ENCODE measurements at regions not wholly inside any gene's neighbourhood (a gene's known extent, or its start where the extent isn't known, plus 50 kb on each side); places are given as distances from the start of the nearest gene placed in this dataset.
"Not testable (repeated sequence)": the region's sequence is repeated elsewhere in the genome, so short reads cannot be mapped to it uniquely, and the experiment has no call there.

DNA sequence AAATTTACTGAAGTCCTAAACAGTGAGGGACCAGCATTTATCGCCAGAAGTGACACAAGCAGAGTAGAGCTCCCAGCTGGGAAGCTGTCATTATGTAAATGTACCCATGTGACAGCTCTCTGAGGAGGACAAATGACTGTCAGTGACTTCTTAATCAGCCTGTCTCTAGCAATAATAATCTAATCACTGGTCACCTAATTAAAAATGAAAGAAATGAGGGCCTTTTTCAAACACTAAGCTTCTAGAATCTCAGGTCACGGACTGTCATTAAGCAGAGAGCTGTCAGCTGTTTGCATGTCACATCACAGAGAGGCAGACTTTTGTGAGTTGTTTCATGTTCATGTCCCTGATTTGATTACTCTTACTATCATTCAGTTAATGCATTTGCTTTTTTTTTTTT lies 77.9 kb upstream of the FBXL17 start:
- no peaks in the 10 kb centered on the region for H3K4me1 ChIP-seq (ENCODE audit: control insufficient read depth, low read length)
- H3K4me3 ChIP-seq (ENCODE audit: low read length): no peak overlapping the region
- no peaks in the 10 kb centered on the region for H3K36me3 ChIP-seq (ENCODE audit: control insufficient read depth, low read length)
- no peaks in the 10 kb centered on the region for H3K27me3 ChIP-seq (ENCODE audit: control insufficient read depth, low read length)
- no peaks in the 10 kb centered on the region for H3K9me2 ChIP-seq (replicated peaks; ENCODE audit: control insufficient read depth, low read length)
- no peaks in the 10 kb centered on the region for H3F3A ChIP-seq (ENCODE audit: control insufficient read depth, insufficient read depth)
- no peaks in the 10 kb centered on the region for H3K9me3 ChIP-seq (ENCODE audit: control insufficient read depth, insufficient read depth, low read length)
- H3K27ac ChIP-seq (ENCODE audit: low read depth, low read length): no peak overlapping the region
- no peak for TF ChIP-seq EZH2phosphoT487 (IDR thresholded peaks at IDR 0.05; ENCODE audit: borderline replicate concordance, low read length)
- TF ChIP-seq, protein P1, sequence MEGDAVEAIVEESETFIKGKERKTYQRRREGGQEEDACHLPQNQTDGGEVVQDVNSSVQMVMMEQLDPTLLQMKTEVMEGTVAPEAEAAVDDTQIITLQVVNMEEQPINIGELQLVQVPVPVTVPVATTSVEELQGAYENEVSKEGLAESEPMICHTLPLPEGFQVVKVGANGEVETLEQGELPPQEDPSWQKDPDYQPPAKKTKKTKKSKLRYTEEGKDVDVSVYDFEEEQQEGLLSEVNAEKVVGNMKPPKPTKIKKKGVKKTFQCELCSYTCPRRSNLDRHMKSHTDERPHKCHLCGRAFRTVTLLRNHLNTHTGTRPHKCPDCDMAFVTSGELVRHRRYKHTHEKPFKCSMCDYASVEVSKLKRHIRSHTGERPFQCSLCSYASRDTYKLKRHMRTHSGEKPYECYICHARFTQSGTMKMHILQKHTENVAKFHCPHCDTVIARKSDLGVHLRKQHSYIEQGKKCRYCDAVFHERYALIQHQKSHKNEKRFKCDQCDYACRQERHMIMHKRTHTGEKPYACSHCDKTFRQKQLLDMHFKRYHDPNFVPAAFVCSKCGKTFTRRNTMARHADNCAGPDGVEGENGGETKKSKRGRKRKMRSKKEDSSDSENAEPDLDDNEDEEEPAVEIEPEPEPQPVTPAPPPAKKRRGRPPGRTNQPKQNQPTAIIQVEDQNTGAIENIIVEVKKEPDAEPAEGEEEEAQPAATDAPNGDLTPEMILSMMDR (IDR thresholded peaks at IDR 0.05; ENCODE audit: low read depth, low read length, poor library complexity, severe bottlenecking): no peak
- no peaks in the 10 kb centered on the region for H3K79me2 ChIP-seq (ENCODE audit: control insufficient read depth, low read length)
- no peak overlapping the region for H3K4me2 ChIP-seq (ENCODE audit: low read length)
- no peaks in the 10 kb centered on the region for H4K20me1 ChIP-seq (ENCODE audit: control insufficient read depth, insufficient read depth, low read depth, low read length)

GRCh38 chr5:108451269-108451668 lies 69.4 kb upstream of the FBXL17 start:
- no peaks in the 10 kb centered on the region for H3K4me1 ChIP-seq (ENCODE audit: control insufficient read depth, low read length)
- no peaks in the 10 kb centered on the region for H3K27me3 ChIP-seq (ENCODE audit: control insufficient read depth, low read length)
- no peak overlapping the region for H3K27ac ChIP-seq (ENCODE audit: low read depth, low read length)
- no peaks in the 10 kb centered on the region for H4K20me1 ChIP-seq (ENCODE audit: control insufficient read depth, insufficient read depth, low read depth, low read length)
- H3F3A ChIP-seq (ENCODE audit: control insufficient read depth, insufficient read depth): no peaks in the 10 kb centered on the region
- TF ChIP-seq, protein P1 (IDR thresholded peaks at IDR 0.05; ENCODE audit: low read depth, low read length, poor library complexity, severe bottlenecking): no peak
- no peak for TF ChIP-seq EZH2phosphoT487 (IDR thresholded peaks at IDR 0.05; ENCODE audit: borderline replicate concordance, low read length)
- H3K4me3 ChIP-seq (ENCODE audit: low read length): no peak overlapping the region
- no peak overlapping the region for H3K4me2 ChIP-seq (ENCODE audit: low read length)
- H3K9me2 ChIP-seq (replicated peaks; ENCODE audit: control insufficient read depth, low read length): no peaks in the 10 kb centered on the region
- no peaks in the 10 kb centered on the region for H3K79me2 ChIP-seq (ENCODE audit: control insufficient read depth, low read length)
- H3K9me3 ChIP-seq (ENCODE audit: control insufficient read depth, insufficient read depth, low read length): no peaks in the 10 kb centered on the region
- no peaks in the 10 kb centered on the region for H3K36me3 ChIP-seq (ENCODE audit: control insufficient read depth, low read length)

- H4K20me1 ChIP-seq (ENCODE audit: control insufficient read depth, insufficient read depth, low read depth, low read length); H3K9me2 ChIP-seq (replicated peaks; ENCODE audit: control insufficient read depth, low read length); H3K79me2 ChIP-seq (ENCODE audit: control insufficient read depth, low read length); H3K4me2 ChIP-seq (ENCODE audit: low read length); H3K4me1 ChIP-seq (ENCODE audit: control insufficient read depth, low read length); H3K27me3 ChIP-seq (ENCODE audit: control insufficient read depth, low read length); H3K9me3 ChIP-seq (ENCODE audit: control insufficient read depth, insufficient read depth, low read length); H3F3A ChIP-seq (ENCODE audit: control insufficient read depth, insufficient read depth); H3K27ac ChIP-seq (ENCODE audit: low read depth, low read length); H3K36me3 ChIP-seq (ENCODE audit: control insufficient read depth, low read length); H3K4me3 ChIP-seq (ENCODE audit: low read length): not testable (repeated sequence)
Measured at GRCh38 chr5:108444130-108444529, 62.2 kb upstream of the FBXL17 start.

DNA sequence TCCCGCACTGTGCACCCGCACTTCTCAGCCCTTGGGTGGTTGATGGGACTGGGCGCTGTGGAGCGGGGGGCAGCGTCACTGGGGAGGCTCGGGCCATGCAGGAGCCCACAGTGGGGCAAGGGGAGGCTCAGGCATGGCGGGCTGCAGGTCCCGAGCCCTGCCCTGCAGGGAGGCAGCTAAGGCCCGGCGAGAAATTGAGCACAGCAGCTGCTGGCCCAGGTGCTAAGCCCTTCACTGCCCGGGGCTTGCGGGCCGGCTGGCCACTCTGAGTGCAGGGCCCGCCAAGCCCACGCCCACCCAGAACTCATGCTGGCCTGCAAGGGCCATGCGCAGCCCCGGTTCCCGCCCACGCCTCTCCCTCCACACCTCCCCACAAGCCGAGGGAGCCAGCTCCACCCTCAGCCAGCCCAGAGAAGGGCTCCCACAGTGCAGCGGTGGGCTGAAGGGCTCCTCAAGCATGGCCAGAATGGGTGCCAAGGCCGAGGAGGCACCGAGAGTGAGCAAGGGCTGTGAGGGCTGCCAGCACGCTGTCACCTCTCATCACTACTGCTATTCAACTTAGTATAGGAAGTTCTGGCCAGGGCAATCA lies 60.3 kb upstream of the FBXL17 start:
- not testable (repeated sequence) for H3K79me2 ChIP-seq (ENCODE audit: control insufficient read depth, low read length); H3K27me3 ChIP-seq (ENCODE audit: control insufficient read depth, low read length); H3K9me2 ChIP-seq (replicated peaks; ENCODE audit: control insufficient read depth, low read length); H3K4me3 ChIP-seq (ENCODE audit: low read length); H4K20me1 ChIP-seq (ENCODE audit: control insufficient read depth, insufficient read depth, low read depth, low read length); H3F3A ChIP-seq (ENCODE audit: control insufficient read depth, insufficient read depth); H3K36me3 ChIP-seq (ENCODE audit: control insufficient read depth, low read length); H3K4me1 ChIP-seq (ENCODE audit: control insufficient read depth, low read length); H3K4me2 ChIP-seq (ENCODE audit: low read length); H3K9me3 ChIP-seq (ENCODE audit: control insufficient read depth, insufficient read depth, low read length); H3K27ac ChIP-seq (ENCODE audit: low read depth, low read length)

Data from DOHH2 (cell line).